PC-9 (cell line): ENCODE measurements at regions not wholly inside any gene's neighbourhood (a gene's known extent, or its start where the extent isn't known, plus 50 kb on each side); places are given as distances from the start of the nearest gene placed in this dataset.

Experiments used
- BruUV-seq: library from RNA; stranded (reverse); fragments of 400-500 nt; replicated peaks from 2 replicates; lab custom pipeline; 2021; lab: Mats Ljungman, UMichigan
- CTCF ChIA-PET: fragments of 300-600 bp; sonication (Branson Sonifier 250); formaldehyde crosslinking; loops from one replicate; lab custom pipeline; 2022; ENCODE audit warnings: antibody characterized with exemption; lab: Charles Lee
- POLR2A ChIA-PET: fragments of 300-600 bp; sonication (Branson Sonifier 250); formaldehyde crosslinking; loops from one replicate; lab custom pipeline; 2022; ENCODE audit warnings: antibody characterized with exemption; ENCODE audit not compliant: unreplicated experiment; lab: Charles Lee
- DNase-seq, 2 experiments: peaks; one replicate each; pipeline versions ENCODE4 v3.0.0 to v3.0.0-alpha.2; 2015 to 2022; ENCODE audit warnings: mixed read lengths in 1 of 2
- H2AFZ ChIP-seq: fragments of 200-600 bp; sonication (generic); 2 replicates; pipeline ENCODE4 v1.8.1; 2017; ENCODE audit warnings: antibody characterized with exemption
- H3F3A ChIP-seq: fragments of 200-600 bp; sonication (generic); 2 replicates; pipeline ENCODE4 v1.8.1; 2017; ENCODE audit warnings: antibody characterized with exemption, mild to moderate bottlenecking, low read depth; ENCODE audit not compliant: insufficient read depth
- H3K27ac ChIP-seq: fragments of 200-600 bp; sonication (generic); 2 replicates; pipeline ENCODE4 v1.6.1; 2016; ENCODE audit warnings: mixed run types
- H3K27me3 ChIP-seq: fragments of 200-600 bp; sonication (generic); 2 replicates; pipeline ENCODE4 v1.6.1; 2016; ENCODE audit warnings: low read depth, mixed run types; ENCODE audit not compliant: insufficient read depth
- H3K36me3 ChIP-seq: fragments of 200-600 bp; sonication (generic); 2 replicates; pipeline ENCODE4 v1.6.1; 2016; ENCODE audit warnings: low read depth, mixed run types
- H3K4me1 ChIP-seq: fragments of 200-600 bp; sonication (generic); replicated peaks from 2 replicates; pipeline ENCODE4 v1.6.1; 2016; ENCODE audit warnings: mixed run types; ENCODE audit not compliant: insufficient read depth
- H3K4me2 ChIP-seq: fragments of 200-600 bp; sonication (generic); 2 replicates; pipeline ENCODE4 v1.6.1; 2017; ENCODE audit warnings: mixed run types
- H3K4me3 ChIP-seq: fragments of 200-600 bp; sonication (generic); 2 replicates; pipeline ENCODE4 v1.6.1; 2016; ENCODE audit warnings: mixed run types
- H3K79me2 ChIP-seq: fragments of 200-600 bp; sonication (generic); 2 replicates; pipeline ENCODE4 v1.6.1; 2017; ENCODE audit warnings: low read depth, mixed run types
- H3K9me2 ChIP-seq: fragments of 200-600 bp; sonication (generic); 2 replicates; pipeline ENCODE4 v1.8.1; 2017; ENCODE audit warnings: mild to moderate bottlenecking; ENCODE audit not compliant: insufficient read depth
- H3K9me3 ChIP-seq: fragments of 200-600 bp; sonication (generic); 2 replicates; pipeline ENCODE4 v1.8.1; 2016; ENCODE audit warnings: low read depth; ENCODE audit not compliant: insufficient read depth
- H4K20me1 ChIP-seq: fragments of 200-600 bp; sonication (generic); 2 replicates; pipeline ENCODE4 v1.8.1; 2017; ENCODE audit not compliant: insufficient read depth
- CTCF ChIP-seq: fragments of 200-600 bp; sonication (generic); conservative IDR thresholded peaks from 2 replicates; pipeline ENCODE4 v1.6.1; 2017; ENCODE audit warnings: mixed run types, antibody characterized with exemption, mild to moderate bottlenecking, moderate library complexity
- EZH2 ChIP-seq: fragments of 200-600 bp; sonication (generic); IDR thresholded peaks from 2 replicates; pipeline ENCODE4 v1.8.0; 2017; ENCODE audit warnings: antibody characterized with exemption, low read depth
- intact Hi-C: fragments of 100-400 bp; cut with micrococcal nuclease; formaldehyde crosslinking; loops from one replicate; pipeline ENCODE4 v1.10.0; 2022; ENCODE audit not compliant: unreplicated experiment

- H3K79me2 ChIP-seq = no peaks in the 10 kb centered on the region
- no TSS peak for BruUV-seq
- H4K20me1 ChIP-seq = no peaks in the 10 kb centered on the region
- no peak overlapping the region for H3K4me3 ChIP-seq
- H3K36me3 ChIP-seq = no peaks in the 10 kb centered on the region
- no peaks in the 10 kb centered on the region for H3K9me2 ChIP-seq
- TF ChIP-seq CTCF (no peak), EZH2 (no peak)
- no peaks in the 10 kb centered on the region for H3K9me3 ChIP-seq
- no peak overlapping the region for H2AFZ ChIP-seq
- no peak overlapping the region for H3K4me2 ChIP-seq
- intact Hi-C loops = no loop called here
- H3F3A ChIP-seq = no peaks in the 10 kb centered on the region
- H3K27me3 ChIP-seq = no peaks in the 10 kb centered on the region
- CTCF ChIA-PET = no interaction called here
- no peaks in the 10 kb centered on the region for H3K4me1 ChIP-seq
- DNase-seq = no peak
- POLR2A ChIA-PET = no interaction called here
- H3K27ac ChIP-seq = no peak overlapping the region
Measured at GRCh38 chr9:14487547-14488185, 173.7 kb upstream of the NFIB start.

GRCh38 chr9:14485366-14485765, 171.4 kb upstream of the NFIB start:
- Histone ChIP-seq H3K4me3 (no peak overlapping the region), H3K79me2 (no peaks in the 10 kb centered on the region), H3F3A (no peaks in the 10 kb centered on the region), H2AFZ (no peak overlapping the region), H3K9me2 (no peaks in the 10 kb centered on the region), H3K36me3 (no peaks in the 10 kb centered on the region), H3K4me1 (no peaks in the 10 kb centered on the region), H3K9me3 (no peaks in the 10 kb centered on the region), H3K27ac (no peak overlapping the region), H4K20me1 (no peaks in the 10 kb centered on the region), H3K4me2 (no peak overlapping the region), H3K27me3 (no peaks in the 10 kb centered on the region)
- BruUV-seq = no TSS peak
- intact Hi-C loops = no loop called here
- POLR2A ChIA-PET = no interaction called here
- TF ChIP-seq CTCF (no peak), EZH2 (no peak)
- DNase-seq = no peak
- CTCF ChIA-PET = no interaction called here

- Histone ChIP-seq H2AFZ (no peak overlapping the region), H4K20me1 (no peaks in the 10 kb centered on the region), H3K27ac (no peak overlapping the region), H3K9me2 (no peaks in the 10 kb centered on the region), H3K36me3 (no peaks in the 10 kb centered on the region), H3K4me3 (no peak overlapping the region), H3F3A (no peaks in the 10 kb centered on the region), H3K4me1 (no peaks in the 10 kb centered on the region), H3K4me2 (no peak overlapping the region), H3K9me3 (no peaks in the 10 kb centered on the region), H3K27me3 (no peaks in the 10 kb centered on the region), H3K79me2 (no peaks in the 10 kb centered on the region)
- no peak for DNase-seq
- intact Hi-C loops = no loop called here
- no TSS peak for BruUV-seq
- ChIA-PET CTCF (no interaction called here), POLR2A (no interaction called here)
- TF ChIP-seq EZH2 (no peak), CTCF (no peak)
Measured at GRCh38 chr9:14482856-14483255, 168.9 kb upstream of the NFIB start.
